Heart right ventricle (tissue), 16 donors: ENCODE measurements at regions not wholly inside any gene's neighbourhood (a gene's known extent, or its start where the extent isn't known, plus 50 kb on each side); places are given as distances from the start of the nearest gene placed in this dataset.

Experiments used
- ATAC-seq, 8 donors: fragments of 200-7000 bp; cut with Tn5 transposase; one replicate each; pipeline ENCODE4 v1.9.1; 2020; ENCODE audit warnings: mild to moderate bottlenecking in 8 of 8, moderate library complexity in 8 of 8, moderate number of reproducible peaks in 1 of 8
- DNase-seq, 2 donors: peaks; one replicate each; pipeline ENCODE4 v3.0.0-alpha.2; 2020
- H3K27ac ChIP-seq, 10 donors: fragments of 200-600 bp; sonication (generic) in 2 of 10; one replicate each; pipeline versions ENCODE4 v1.5.0 to v1.8.0; 2020 to 2022; ENCODE audit warnings: mild to moderate bottlenecking in 3 of 10
- H3K27me3 ChIP-seq, 7 donors: fragments of 200-600 bp; one replicate each; pipeline ENCODE4 v1.8.0; 2021 to 2022; ENCODE audit warnings: mild to moderate bottlenecking in 2 of 7
- H3K36me3 ChIP-seq, 9 donors: fragments of 200-600 bp; sonication (generic) in 1 of 9; one replicate each; pipeline versions ENCODE4 v1.5.0 to v1.8.0; 2020 to 2022; ENCODE audit warnings: mild to moderate bottlenecking in 2 of 9
- H3K4me1 ChIP-seq, 9 donors: fragments of 200-600 bp; sonication (generic) in 1 of 9; one replicate each; pipeline versions ENCODE4 v1.5.0 to v1.8.0; 2020 to 2022; ENCODE audit warnings: mild to moderate bottlenecking in 4 of 9
- H3K4me3 ChIP-seq, 10 donors: fragments of 200-600 bp; sonication (generic) in 2 of 10; one replicate each; pipeline versions ENCODE4 v1.5.0 to v1.8.0; 2020 to 2022; ENCODE audit warnings: mild to moderate bottlenecking in 7 of 10, moderate library complexity in 2 of 10
- H3K9me3 ChIP-seq, 11 donors: fragments of 200-600 bp in 10 of 11; sonication (generic) in 2 of 11; one replicate each; pipeline versions ENCODE4 v1.5.0 to v1.8.0; 2013 to 2022; ENCODE audit warnings: mild to moderate bottlenecking in 2 of 11, control low read depth in 1 of 11, moderate library complexity in 1 of 11
- WGBS, 2 donors: extraction: QIAGEN DNeasy Blood & Tissue Kit; methylation state at CpG; one replicate each; pipeline ENCODE4 v1.1.7; 2013; ENCODE audit warnings: inconsistent platforms in 1 of 2; 5-methylcytosine and 5-hydroxymethylcytosine counted together
- intact Hi-C, 10 donors: fragments of 100-400 bp; cut with DNase I; formaldehyde crosslinking; loops; one replicate each; pipeline versions ENCODE4 v1.11.1 to v1.14.2; 2022
- TF ChIP-seq, protein P1 (sequence below), 9 donors: fragments of 200-600 bp; sonication (generic) in 2 of 9; IDR thresholded peaks; one replicate each; pipeline versions ENCODE4 v1.5.0 to v1.8.0; 2021 to 2022; ENCODE audit warnings: antibody characterized with exemption in 9 of 9, mild to moderate bottlenecking in 5 of 9, moderate library complexity in 1 of 9
- donor health status: Arrhythmogenic right ventricular cardiomyopathy.
- donor health status: ischemic (EF 13 %, LVEDD 7.1; RV severe dilation, severe dysfunction).
- donor health status: healthy with polysubstance abuse.
- donor health status: DM: no; HTN: yes; CAD: no.
- donor health status: DM: no; HTN: no; CAD: no.
- donor health status: ischemic (EF 25% LVEDD 6.9; RV normal size, moderate dysfunction).
- donor health status: ischemic (EF 25% LVEDD 5.7; RV mildly dilated, moderate dysfunction).
- donor health status: healthy.
- donor health status: DM: yes; HTN: yes; CAD: no.
- donor health status: Ischemic cardiomyopathy.
- donor health status: ischemic (EF 35%, LVEDD 5.7; RV mildly dilated, moderate dysfunction).
- donor health status: nonischemic (EF 11% LVEDD 7.7; RV severe dilation, severe dysfunction).
- donor health status: DM: yes; HTN: yes; CAD: no.
- donor health status: PGD.
- donor health status: ischemic (EF 29% LVEDD 5.4; RV normal size, mild dysfunction).
- donor health status: nonischemic (EF 23%, LVEDD 6.1; RV moderate dilation, normal function).

DNA sequence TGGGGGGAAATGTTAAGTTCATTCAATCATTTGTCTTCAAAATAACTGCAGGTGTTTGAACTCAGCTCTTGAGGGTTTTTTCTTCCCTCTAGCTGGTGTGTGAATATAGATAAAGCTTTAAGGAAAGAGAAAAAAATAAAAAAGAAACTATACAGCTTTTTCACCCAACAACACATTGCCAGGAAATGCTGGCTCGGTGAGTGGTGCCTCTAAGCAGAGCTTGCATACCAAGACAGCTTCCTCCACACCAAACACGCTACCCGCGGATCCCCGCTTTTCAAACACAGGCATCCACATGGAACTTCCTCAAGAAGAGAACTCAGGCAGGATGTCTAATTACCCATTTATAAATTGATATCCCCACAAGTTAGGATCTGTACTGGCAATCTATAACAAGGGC, 69.8 kb upstream of the TANK start:
- intact Hi-C loops = no loop called here
- Histone ChIP-seq H3K36me3 (no peaks in the 10 kb centered on the region), H3K27me3 (no peaks in the 10 kb centered on the region), H3K4me1 (peaks cover 0 to 13% (median 0%) of the 10 kb centered on the region in 9 donors), H3K27ac (no peak overlapping the region), H3K9me3 (no peaks in the 10 kb centered on the region), H3K4me3 (no peak overlapping the region)
- WGBS, 2 donors = 52 to 67% methylated on average over 5 of the region's 5 CpGs
- TF ChIP-seq, protein P1, sequence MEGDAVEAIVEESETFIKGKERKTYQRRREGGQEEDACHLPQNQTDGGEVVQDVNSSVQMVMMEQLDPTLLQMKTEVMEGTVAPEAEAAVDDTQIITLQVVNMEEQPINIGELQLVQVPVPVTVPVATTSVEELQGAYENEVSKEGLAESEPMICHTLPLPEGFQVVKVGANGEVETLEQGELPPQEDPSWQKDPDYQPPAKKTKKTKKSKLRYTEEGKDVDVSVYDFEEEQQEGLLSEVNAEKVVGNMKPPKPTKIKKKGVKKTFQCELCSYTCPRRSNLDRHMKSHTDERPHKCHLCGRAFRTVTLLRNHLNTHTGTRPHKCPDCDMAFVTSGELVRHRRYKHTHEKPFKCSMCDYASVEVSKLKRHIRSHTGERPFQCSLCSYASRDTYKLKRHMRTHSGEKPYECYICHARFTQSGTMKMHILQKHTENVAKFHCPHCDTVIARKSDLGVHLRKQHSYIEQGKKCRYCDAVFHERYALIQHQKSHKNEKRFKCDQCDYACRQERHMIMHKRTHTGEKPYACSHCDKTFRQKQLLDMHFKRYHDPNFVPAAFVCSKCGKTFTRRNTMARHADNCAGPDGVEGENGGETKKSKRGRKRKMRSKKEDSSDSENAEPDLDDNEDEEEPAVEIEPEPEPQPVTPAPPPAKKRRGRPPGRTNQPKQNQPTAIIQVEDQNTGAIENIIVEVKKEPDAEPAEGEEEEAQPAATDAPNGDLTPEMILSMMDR (IDR thresholded peaks at IDR 0.05) = no peak
- ATAC-seq = no peak
- no peak for DNase-seq

DNA sequence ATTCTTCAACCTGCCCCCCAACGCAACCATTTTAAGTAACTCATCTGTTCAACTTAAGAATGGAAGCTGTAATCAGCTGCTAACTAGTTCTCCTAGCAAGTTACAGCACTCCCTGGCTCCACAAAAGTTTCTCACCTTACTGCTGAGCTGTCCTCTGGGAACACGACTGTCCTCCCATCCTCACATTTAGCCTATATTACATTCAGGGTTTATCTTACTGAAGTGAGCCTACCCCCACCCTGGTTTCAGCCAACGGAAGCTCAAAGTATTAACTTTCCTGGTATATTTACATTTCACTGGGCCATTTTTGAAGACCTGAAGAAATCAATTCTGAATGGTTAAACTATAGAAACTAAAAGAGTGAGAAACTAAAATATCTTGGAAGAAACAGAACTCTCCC, 64.9 kb upstream of the TANK start:
- Histone ChIP-seq H3K27ac (no peak overlapping the region), H3K27me3 (no peaks in the 10 kb centered on the region), H3K36me3 (no peaks in the 10 kb centered on the region), H3K4me3 (no peak overlapping the region), H3K9me3 (peaks cover 0 to 8% (median 0%) of the 10 kb centered on the region in 11 donors), H3K4me1 (peaks cover 0 to 13% (median 0%) of the 10 kb centered on the region in 9 donors)
- DNase-seq (no peak), ATAC-seq (no peak)
- intact Hi-C loops = no loop called here
- 72 to 80% methylated on average over 3 of the region's 3 CpGs for WGBS, 2 donors
- TF ChIP-seq, protein P1 (IDR thresholded peaks at IDR 0.05) = no peak

DNA sequence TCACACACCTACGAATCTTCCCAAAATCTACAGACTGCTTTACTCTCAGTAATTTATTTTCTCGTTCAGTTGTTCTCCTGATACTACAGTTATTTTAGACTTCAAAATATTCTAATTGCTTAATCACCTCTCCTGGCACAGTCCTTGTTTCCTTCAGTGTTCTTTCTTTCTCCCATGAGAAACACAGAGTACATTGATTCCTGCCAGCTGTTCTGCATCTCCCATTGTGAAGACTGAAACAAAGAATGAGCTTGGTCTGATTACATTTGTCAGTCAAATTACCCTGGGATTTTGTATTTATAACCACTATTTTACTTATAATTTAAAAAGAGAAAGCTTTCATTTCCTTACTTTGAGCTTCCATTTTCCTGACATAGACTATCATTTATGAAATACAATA, 63.9 kb upstream of the TANK start:
- H3K9me3 ChIP-seq = peaks cover 0 to 8% (median 0%) of the 10 kb centered on the region in 11 donors
- 49 to 56% methylated on average over 2 of the region's 2 CpGs for WGBS, 2 donors
- intact Hi-C loops = no loop called here
- H3K27ac ChIP-seq = no peak overlapping the region
- peaks cover 0 to 8% (median 0%) of the 10 kb centered on the region in 9 donors for H3K4me1 ChIP-seq
- H3K36me3 ChIP-seq = no peaks in the 10 kb centered on the region
- no peaks in the 10 kb centered on the region for H3K27me3 ChIP-seq
- no peak for DNase-seq
- ATAC-seq = peak in 2 of 8 donors; percentile 56 to 74
- no peak overlapping the region for H3K4me3 ChIP-seq
- TF ChIP-seq, protein P1 (IDR thresholded peaks at IDR 0.05) = no peak

DNA sequence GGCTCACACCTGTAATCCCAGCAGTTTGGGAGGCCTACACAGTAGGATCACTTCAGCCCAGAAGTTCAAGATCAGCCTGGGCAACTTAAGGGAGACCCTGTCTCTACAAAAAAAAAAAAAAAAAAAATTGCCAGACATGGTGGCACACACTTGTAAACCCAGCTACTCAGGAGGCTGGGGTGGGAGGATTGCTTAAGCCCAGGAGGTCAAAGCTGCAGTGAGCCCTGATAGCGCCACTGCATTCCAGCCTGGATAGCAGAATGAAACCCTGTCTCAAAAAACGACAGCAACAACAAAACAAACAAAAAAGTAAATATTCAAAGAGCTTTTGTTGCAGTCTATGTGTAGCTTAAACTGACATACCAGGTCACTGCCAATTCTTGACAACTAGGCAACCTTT, 63.1 kb upstream of the TANK start:
- H3K36me3 ChIP-seq = no peaks in the 10 kb centered on the region

More for the DNA sequence above, 63.1 kb upstream of the TANK start:
- Histone ChIP-seq H3K4me3 (no peak overlapping the region), H3K27ac (no peak overlapping the region), H3K9me3 (peaks cover 0 to 8% (median 0%) of the 10 kb centered on the region in 11 donors), H3K4me1 (peaks cover 0 to 8% (median 0%) of the 10 kb centered on the region in 9 donors), H3K27me3 (no peaks in the 10 kb centered on the region)
- WGBS, 2 donors = 82 to 89% methylated on average over 2 of the region's 2 CpGs
- DNase-seq = no peak
- TF ChIP-seq, protein P1 (IDR thresholded peaks at IDR 0.05) = no peak
- no peak for ATAC-seq
- intact Hi-C loops = no loop called here
